ENCODE measurements at regions not wholly inside any gene's neighbourhood (a gene's known extent, or its start where the extent isn't known, plus 50 kb on each side); places are given as distances from the start of the nearest gene placed in this dataset.
A peak's percentile ranks its signal among the peaks of the same experiment; 100 is the strongest.

- no peak for TF ChIP-seq ELF4 (IDR thresholded peaks at IDR 0.05)
- TF ChIP-seq CTBP1 (IDR thresholded peaks at IDR 0.05; ENCODE audit: borderline replicate concordance) = no peak
- CTCF ChIA-PET = no interaction called here
- POLR2A ChIA-PET = no interaction called here
- DNase-seq (ENCODE audit: extremely low spot score) = no peak
These were observed 248.7 kb upstream of the TNP1 start for GRCh38 chr2:217108575-217109027.

DNA sequence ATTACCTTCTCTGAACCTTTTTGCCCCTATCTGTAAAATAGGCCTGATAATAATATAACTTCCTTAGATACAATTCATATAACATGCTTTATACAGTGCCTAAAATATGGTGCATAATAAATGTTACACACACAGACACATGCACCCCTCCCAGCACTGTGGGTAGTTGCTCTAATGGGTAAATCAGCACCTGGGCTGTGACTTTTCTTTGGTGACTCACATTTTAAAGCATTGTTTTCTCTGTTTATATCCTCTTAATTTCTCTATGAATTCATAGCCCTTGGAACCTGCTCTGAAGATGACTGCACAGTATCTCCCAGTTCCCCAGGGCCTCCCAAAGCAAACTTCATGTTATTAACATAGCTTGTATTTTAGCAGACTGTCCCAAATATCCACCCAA lies 248.2 kb upstream of the TNP1 start:
- ChIA-PET CTCF (no interaction called here), POLR2A (no interaction called here)
- TF ChIP-seq ZNF384 (IDR thresholded peaks at IDR 0.05) = no peak
- no peak for TF ChIP-seq BHLHE40 (IDR thresholded peaks at IDR 0.05; ENCODE audit: borderline replicate concordance)
- TF ChIP-seq TARDBP (IDR thresholded peaks at IDR 0.05) = no peak
- no peak for TF ChIP-seq NFRKB (IDR thresholded peaks at IDR 0.05)
- DNase-seq (ENCODE audit: extremely low spot score) = no peak

DNA sequence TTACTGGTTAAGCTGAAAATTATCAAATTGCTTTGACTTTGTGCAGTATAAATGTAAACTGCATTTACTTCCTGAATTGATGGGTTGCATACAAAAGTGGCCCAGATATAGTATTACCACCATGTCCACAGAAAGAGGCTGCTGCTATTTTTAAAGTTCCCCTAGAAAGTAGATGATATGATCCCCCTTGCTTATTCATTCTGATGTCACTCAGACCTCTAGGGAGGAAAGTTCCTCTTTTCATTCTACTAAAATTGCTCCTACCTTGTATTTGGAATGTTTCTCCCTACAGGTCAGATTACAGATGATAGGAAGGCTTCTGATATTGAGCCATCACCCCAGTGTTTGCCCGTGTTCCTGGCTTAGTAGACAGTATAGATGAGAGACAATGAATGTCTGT lies 247.6 kb upstream of the TNP1 start:
- no peak for DNase-seq (ENCODE audit: extremely low spot score)
- POLR2A ChIA-PET = no interaction called here
- no peak for TF ChIP-seq TARDBP (IDR thresholded peaks at IDR 0.05)
- no peak for TF ChIP-seq ARNT (IDR thresholded peaks at IDR 0.05)
- TF ChIP-seq PKNOX1 (IDR thresholded peaks at IDR 0.05) = no peak
- TF ChIP-seq FOXA1 (IDR thresholded peaks at IDR 0.05) = no peak
- no peak for TF ChIP-seq LEF1 (IDR thresholded peaks at IDR 0.05; ENCODE audit: borderline replicate concordance)
- no peak for TF ChIP-seq FOXM1 (IDR thresholded peaks at IDR 0.05; ENCODE audit: borderline replicate concordance)
- TF ChIP-seq CTBP1 (IDR thresholded peaks at IDR 0.05; ENCODE audit: borderline replicate concordance) = no peak
- no peak for TF ChIP-seq FOXK2 (IDR thresholded peaks at IDR 0.05)
- no peak for TF ChIP-seq L3MBTL2 (conservative IDR thresholded peaks at IDR 0.05)
- TF ChIP-seq HDGF (IDR thresholded peaks at IDR 0.05; ENCODE audit: borderline replicate concordance) = no peak
- no peak for TF ChIP-seq ELF4 (IDR thresholded peaks at IDR 0.05)
- no peak for TF ChIP-seq SP1 (IDR thresholded peaks at IDR 0.05)
- CTCF ChIA-PET = no interaction called here

DNA sequence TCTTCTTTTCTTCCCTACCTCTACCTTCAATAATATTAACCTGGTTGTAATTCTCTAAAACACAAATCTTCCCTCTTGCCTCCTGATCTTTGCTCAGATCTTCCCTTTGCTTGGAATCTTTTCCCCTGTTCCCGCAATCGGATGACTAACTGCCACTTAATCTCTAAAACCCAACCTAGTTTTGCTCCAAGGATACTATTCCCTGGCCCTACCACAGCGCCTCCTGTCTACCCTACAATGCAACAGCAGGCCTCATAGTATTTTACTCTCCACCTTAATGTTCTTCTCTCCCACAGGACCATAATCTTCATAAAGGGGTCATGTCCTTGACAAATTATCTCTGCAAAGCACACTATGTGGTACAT lies 246.8 kb upstream of the TNP1 start:
- ChIA-PET POLR2A (no interaction called here), CTCF (no interaction called here)
- DNase-seq (ENCODE audit: extremely low spot score) = peak; percentile 18
- TF ChIP-seq ZNF384 (IDR thresholded peaks at IDR 0.05) = no peak
- no peak for TF ChIP-seq CTBP1 (IDR thresholded peaks at IDR 0.05; ENCODE audit: borderline replicate concordance)
- no peak for TF ChIP-seq SUZ12 (IDR thresholded peaks at IDR 0.05)
- TF ChIP-seq BHLHE40 (IDR thresholded peaks at IDR 0.05; ENCODE audit: borderline replicate concordance) = no peak
- TF ChIP-seq FOXM1 (IDR thresholded peaks at IDR 0.05; ENCODE audit: borderline replicate concordance) = no peak
- TF ChIP-seq NFRKB (IDR thresholded peaks at IDR 0.05) = no peak
- no peak for TF ChIP-seq ELF4 (IDR thresholded peaks at IDR 0.05)
- no peak for TF ChIP-seq LEF1 (IDR thresholded peaks at IDR 0.05; ENCODE audit: borderline replicate concordance)
- no peak for TF ChIP-seq L3MBTL2 (conservative IDR thresholded peaks at IDR 0.05)
- TF ChIP-seq ARNT (IDR thresholded peaks at IDR 0.05) = no peak
- no peak for TF ChIP-seq FOXK2 (IDR thresholded peaks at IDR 0.05)
- no peak for TF ChIP-seq TARDBP (IDR thresholded peaks at IDR 0.05)
- no peak for TF ChIP-seq SP1 (IDR thresholded peaks at IDR 0.05)
- TF ChIP-seq HDGF (IDR thresholded peaks at IDR 0.05; ENCODE audit: borderline replicate concordance) = no peak
- TF ChIP-seq FOXA1 (IDR thresholded peaks at IDR 0.05) = no peak
- TF ChIP-seq PKNOX1 (IDR thresholded peaks at IDR 0.05) = no peak

DNA sequence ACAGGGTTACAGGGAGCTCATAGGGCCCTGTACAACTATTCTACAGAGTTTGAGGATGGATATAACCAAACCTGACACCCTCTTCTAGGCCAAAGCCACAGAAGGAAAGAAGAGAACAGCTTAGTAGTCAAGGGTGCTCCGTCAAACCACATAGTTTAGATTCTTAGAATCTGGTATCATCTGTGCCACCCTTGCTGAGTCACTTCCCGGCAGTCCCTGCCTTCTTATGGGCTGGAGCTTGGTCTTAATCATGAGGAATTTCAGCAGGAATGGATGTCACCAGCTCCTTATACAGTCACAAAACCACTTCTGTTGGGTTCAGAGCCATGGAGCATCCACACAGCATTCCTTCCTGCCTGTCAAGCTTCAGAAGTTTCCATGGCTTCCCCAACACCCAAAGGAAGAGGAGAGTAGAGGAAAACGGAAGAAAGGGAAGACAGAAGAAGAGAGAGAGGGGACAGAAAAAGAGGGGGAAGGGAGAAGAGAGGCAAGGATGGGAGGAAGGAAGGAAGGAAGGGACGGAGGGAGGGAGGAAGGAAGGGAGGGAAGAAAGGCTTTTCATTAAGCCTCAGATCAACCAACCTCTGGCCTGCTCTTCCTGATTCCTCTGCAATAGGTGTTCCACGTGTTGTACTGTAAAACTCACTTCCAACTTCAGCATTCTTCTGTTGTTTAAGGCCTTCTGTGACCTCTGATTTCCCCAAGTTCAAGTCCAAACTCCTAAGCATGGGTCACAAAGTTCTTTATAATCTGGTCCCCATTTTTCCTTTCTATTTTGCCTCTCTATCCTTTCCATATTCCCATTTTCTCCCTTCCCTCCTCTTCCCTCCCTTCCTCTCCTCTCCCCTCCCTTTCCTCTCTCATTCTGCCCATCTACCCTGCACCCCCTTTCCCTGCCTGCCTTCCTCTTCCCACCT lies 246.1 kb upstream of the TNP1 start:
- no peak for TF ChIP-seq CTBP1 (IDR thresholded peaks at IDR 0.05; ENCODE audit: borderline replicate concordance)
- TF ChIP-seq ELF4 (IDR thresholded peaks at IDR 0.05) = no peak
- no peak for TF ChIP-seq TARDBP (IDR thresholded peaks at IDR 0.05)
- no peak for TF ChIP-seq BHLHE40 (IDR thresholded peaks at IDR 0.05; ENCODE audit: borderline replicate concordance)
- no peak for TF ChIP-seq SP1 (IDR thresholded peaks at IDR 0.05)
- ChIA-PET CTCF (no interaction called here), POLR2A (no interaction called here)
- no peak for DNase-seq (ENCODE audit: extremely low spot score)

GRCh38 chr2:217103752-217104545 lies 244.1 kb upstream of the TNP1 start:
- POLR2A ChIA-PET = no interaction called here
- DNase-seq (ENCODE audit: extremely low spot score) = no peak
- CTCF ChIA-PET = interaction anchor here (0.8 kb wide), 1 partner anchor 408 kb away, joined by 5 read pairs; no protein-coding TSS in a partner anchor
- no peak for TF ChIP-seq CTBP1 (IDR thresholded peaks at IDR 0.05; ENCODE audit: borderline replicate concordance)
- no peak for TF ChIP-seq LEF1 (IDR thresholded peaks at IDR 0.05; ENCODE audit: borderline replicate concordance)
- TF ChIP-seq FOXM1 (IDR thresholded peaks at IDR 0.05; ENCODE audit: borderline replicate concordance) = no peak
- TF ChIP-seq PKNOX1 (IDR thresholded peaks at IDR 0.05) = no peak
- no peak for TF ChIP-seq ARNT (IDR thresholded peaks at IDR 0.05)
- TF ChIP-seq HDGF (IDR thresholded peaks at IDR 0.05; ENCODE audit: borderline replicate concordance) = no peak
- no peak for TF ChIP-seq ELF4 (IDR thresholded peaks at IDR 0.05)
- no peak for TF ChIP-seq SP1 (IDR thresholded peaks at IDR 0.05)
- no peak for TF ChIP-seq TARDBP (IDR thresholded peaks at IDR 0.05)
- no peak for TF ChIP-seq FOXA1 (IDR thresholded peaks at IDR 0.05)

All from HEK293T (cell line).